SK-N-SH treated with all-trans-retinoic acid at 6 μM for 48 hours (cell line): ENCODE measurements at regions not wholly inside any gene's neighbourhood (a gene's known extent, or its start where the extent isn't known, plus 50 kb on each side); places are given as distances from the start of the nearest gene placed in this dataset.

Experiments used
- ISL1 ChIP-seq: fragments of 250-450 bp; sonication (Bioruptor Pico); IDR thresholded peaks from 2 replicates; pipeline ENCODE4 v2.1.2; 2022; ENCODE audit warnings: mild to moderate bottlenecking, moderate library complexity
- PPARA ChIP-seq: fragments of 250-450 bp; sonication (Bioruptor Pico); IDR thresholded peaks from 2 replicates; pipeline ENCODE4 v1.5.0; 2020; ENCODE audit warnings: mild to moderate bottlenecking, borderline replicate concordance
- RARB ChIP-seq: fragments of 250-450 bp; sonication (Bioruptor Pico); IDR thresholded peaks from 2 replicates; pipeline ENCODE4 v1.8.0; 2021; ENCODE audit warnings: mild to moderate bottlenecking, moderate library complexity
- ZFP30 ChIP-seq: fragments of 450-650 bp; formaldehyde crosslinking; IDR thresholded peaks from 2 replicates; pipeline ENCODE4 v1.5.0; 2022; ENCODE audit warnings: mild to moderate bottlenecking, moderate library complexity
- ZNF70 ChIP-seq: fragments of 450-650 bp; formaldehyde crosslinking; IDR thresholded peaks from 2 replicates; pipeline ENCODE4 v1.5.0; 2020; ENCODE audit warnings: mild to moderate bottlenecking, moderate library complexity
- ZNF8 ChIP-seq: fragments of 450-650 bp; formaldehyde crosslinking; IDR thresholded peaks from 2 replicates; pipeline ENCODE4 v1.5.0; 2020; ENCODE audit warnings: mild to moderate bottlenecking, moderate library complexity
- TF ChIP-seq, protein P1 (sequence below): fragments of 250-450 bp; sonication (Bioruptor Pico); IDR thresholded peaks from 2 replicates; pipeline ENCODE4 v1.8.0; 2021; ENCODE audit warnings: low read depth, mild to moderate bottlenecking, moderate library complexity, borderline replicate concordance
- TF ChIP-seq, protein P2 (sequence below): fragments of 250-450 bp; sonication (Bioruptor Pico); IDR thresholded peaks from 2 replicates; pipeline ENCODE4 v1.5.1; 2020; ENCODE audit warnings: low read depth, mild to moderate bottlenecking, moderate library complexity

DNA sequence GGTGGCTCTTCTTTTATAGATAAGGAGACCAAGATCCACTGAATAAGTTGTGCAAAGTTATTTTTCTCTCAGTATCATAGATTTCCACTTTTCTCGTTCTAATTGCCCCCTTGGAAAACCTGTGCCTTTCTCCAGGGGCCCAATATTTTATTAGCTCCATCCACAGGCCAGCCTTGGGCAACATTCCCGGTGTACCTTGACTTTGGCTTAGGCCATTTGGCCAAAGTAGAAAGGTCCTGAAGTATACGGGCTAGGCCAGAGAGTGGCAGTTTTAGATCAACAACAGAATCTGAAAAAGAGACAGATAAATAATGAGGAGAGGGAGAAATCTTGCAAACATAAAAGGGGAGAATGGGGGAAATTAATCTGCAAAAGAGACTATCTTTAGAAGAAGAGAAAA, 91.7 kb upstream of the CHMP2B start:
- no peak for TF ChIP-seq PPARA (CRISPR knock-in tag)
- no peak for TF ChIP-seq ZFP30 (CRISPR knock-in tag)
- no peak for TF ChIP-seq ZNF8 (CRISPR knock-in tag)
- TF ChIP-seq ZNF70 (CRISPR knock-in tag) = no peak
- TF ChIP-seq, protein P1, sequence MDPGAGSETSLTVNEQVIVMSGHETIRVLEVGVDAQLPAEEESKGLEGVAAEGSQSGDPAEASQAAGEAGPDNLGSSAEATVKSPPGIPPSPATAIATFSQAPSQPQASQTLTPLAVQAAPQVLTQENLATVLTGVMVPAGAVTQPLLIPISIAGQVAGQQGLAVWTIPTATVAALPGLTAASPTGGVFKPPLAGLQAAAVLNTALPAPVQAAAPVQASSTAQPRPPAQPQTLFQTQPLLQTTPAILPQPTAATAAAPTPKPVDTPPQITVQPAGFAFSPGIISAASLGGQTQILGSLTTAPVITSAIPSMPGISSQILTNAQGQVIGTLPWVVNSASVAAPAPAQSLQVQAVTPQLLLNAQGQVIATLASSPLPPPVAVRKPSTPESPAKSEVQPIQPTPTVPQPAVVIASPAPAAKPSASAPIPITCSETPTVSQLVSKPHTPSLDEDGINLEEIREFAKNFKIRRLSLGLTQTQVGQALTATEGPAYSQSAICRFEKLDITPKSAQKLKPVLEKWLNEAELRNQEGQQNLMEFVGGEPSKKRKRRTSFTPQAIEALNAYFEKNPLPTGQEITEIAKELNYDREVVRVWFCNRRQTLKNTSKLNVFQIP (CRISPR knock-in tag) = no peak
- TF ChIP-seq RARB (CRISPR knock-in tag) = no peak
- TF ChIP-seq ISL1 = no peak
- TF ChIP-seq, protein P2, sequence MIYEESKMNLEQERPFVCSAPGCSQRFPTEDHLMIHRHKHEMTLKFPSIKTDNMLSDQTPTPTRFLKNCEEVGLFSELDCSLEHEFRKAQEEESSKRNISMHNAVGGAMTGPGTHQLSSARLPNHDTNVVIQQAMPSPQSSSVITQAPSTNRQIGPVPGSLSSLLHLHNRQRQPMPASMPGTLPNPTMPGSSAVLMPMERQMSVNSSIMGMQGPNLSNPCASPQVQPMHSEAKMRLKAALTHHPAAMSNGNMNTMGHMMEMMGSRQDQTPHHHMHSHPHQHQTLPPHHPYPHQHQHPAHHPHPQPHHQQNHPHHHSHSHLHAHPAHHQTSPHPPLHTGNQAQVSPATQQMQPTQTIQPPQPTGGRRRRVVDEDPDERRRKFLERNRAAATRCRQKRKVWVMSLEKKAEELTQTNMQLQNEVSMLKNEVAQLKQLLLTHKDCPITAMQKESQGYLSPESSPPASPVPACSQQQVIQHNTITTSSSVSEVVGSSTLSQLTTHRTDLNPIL = no peak
